Neural progenitor cell (in vitro differentiated cells): ENCODE measurements at regions not wholly inside any gene's neighbourhood (a gene's known extent, or its start where the extent isn't known, plus 50 kb on each side); places are given as distances from the start of the nearest gene placed in this dataset.
"Not testable (repeated sequence)": the region's sequence is repeated elsewhere in the genome, so short reads cannot be mapped to it uniquely, and the experiment has no call there.

Experiments used
- DNase-seq: peaks from one replicate; pipeline ENCODE4 v3.0.0-alpha.2; 2016; ENCODE audit warnings: low spot score
- H2AFZ ChIP-seq: fragments of 200-600 bp; sonication (generic); replicated peaks from 2 replicates; pipeline ENCODE4 v1.6.1; 2016; ENCODE audit warnings: antibody characterized with exemption
- H3F3A ChIP-seq: fragments of 200-600 bp; sonication (generic); 2 replicates; pipeline ENCODE4 v1.6.1; 2016; ENCODE audit warnings: antibody characterized with exemption, low read depth
- H3K27ac ChIP-seq: fragments of 200-600 bp; sonication (generic); 2 replicates; pipeline ENCODE4 v1.5.1; 2016; ENCODE audit warnings: mild to moderate bottlenecking
- H3K27me3 ChIP-seq: fragments of 200-600 bp; sonication (generic); 2 replicates; pipeline ENCODE4 v1.6.1; 2016; ENCODE audit warnings: mild to moderate bottlenecking, moderate library complexity
- H3K36me3 ChIP-seq: fragments of 200-600 bp; sonication (generic); 2 replicates; pipeline ENCODE4 v1.5.1; 2016
- H3K4me1 ChIP-seq: fragments of 200-600 bp; sonication (generic); 2 replicates; pipeline ENCODE4 v1.6.1; 2016; ENCODE audit warnings: mixed run types
- H3K4me2 ChIP-seq: fragments of 200-600 bp; sonication (generic); 2 replicates; pipeline ENCODE4 v1.6.1; 2016
- H3K4me3 ChIP-seq: fragments of 200-600 bp; sonication (generic); 2 replicates; pipeline ENCODE4 v1.5.1; 2016
- H3K79me2 ChIP-seq: fragments of 200-600 bp; sonication (generic); 2 replicates; pipeline ENCODE4 v1.6.1; 2016; ENCODE audit warnings: low read depth
- H3K9ac ChIP-seq: fragments of 200-600 bp; sonication (generic); 2 replicates; pipeline ENCODE4 v1.6.1; 2016
- H3K9me3 ChIP-seq: fragments of 200-600 bp; sonication (generic); 2 replicates; pipeline ENCODE4 v1.5.1; 2016; ENCODE audit warnings: low read depth
- H4K20me1 ChIP-seq: fragments of 200-600 bp; sonication (generic); 2 replicates; pipeline ENCODE4 v1.6.1; 2016; ENCODE audit warnings: low read depth
- H3K27ac Mint-ChIP-seq: 3 replicates; pipeline ENCODE4 v1.8.0; 2021; ENCODE audit warnings: mixed read lengths
- H3K27me3 Mint-ChIP-seq: 2 replicates; pipeline ENCODE4 v1.8.0; 2022; ENCODE audit warnings: low read depth, mild to moderate bottlenecking, inconsistent platforms, moderate library complexity, mixed read lengths; ENCODE audit not compliant: insufficient read depth
- H3K36me3 Mint-ChIP-seq: 3 replicates; pipeline ENCODE4 v1.8.0; 2021; ENCODE audit warnings: mixed read lengths
- H3K4me1 Mint-ChIP-seq: 3 replicates; pipeline ENCODE4 v1.8.0; 2021; ENCODE audit warnings: mixed read lengths
- H3K4me3 Mint-ChIP-seq: 3 replicates; pipeline ENCODE4 v1.8.0; 2021; ENCODE audit warnings: mild to moderate bottlenecking, moderate library complexity, mixed read lengths
- H3K9me3 Mint-ChIP-seq: 3 replicates; pipeline ENCODE4 v1.8.0; 2020; ENCODE audit warnings: mixed read lengths
- CTCF ChIP-seq: fragments of 200-600 bp; sonication (generic); IDR thresholded peaks from 2 replicates; pipeline ENCODE4 v1.5.1; 2017; ENCODE audit warnings: antibody characterized with exemption, mild to moderate bottlenecking
- EZH2 ChIP-seq: fragments of 200-600 bp; sonication (generic); IDR thresholded peaks from 2 replicates; pipeline ENCODE4 v1.6.1; 2017; ENCODE audit warnings: antibody characterized with exemption, mild to moderate bottlenecking, moderate library complexity
- EZH2phosphoT487 ChIP-seq: fragments of 200-600 bp; sonication (generic); IDR thresholded peaks from 2 replicates; pipeline ENCODE4 v1.6.1; 2017; ENCODE audit warnings: antibody characterized with exemption

DNA sequence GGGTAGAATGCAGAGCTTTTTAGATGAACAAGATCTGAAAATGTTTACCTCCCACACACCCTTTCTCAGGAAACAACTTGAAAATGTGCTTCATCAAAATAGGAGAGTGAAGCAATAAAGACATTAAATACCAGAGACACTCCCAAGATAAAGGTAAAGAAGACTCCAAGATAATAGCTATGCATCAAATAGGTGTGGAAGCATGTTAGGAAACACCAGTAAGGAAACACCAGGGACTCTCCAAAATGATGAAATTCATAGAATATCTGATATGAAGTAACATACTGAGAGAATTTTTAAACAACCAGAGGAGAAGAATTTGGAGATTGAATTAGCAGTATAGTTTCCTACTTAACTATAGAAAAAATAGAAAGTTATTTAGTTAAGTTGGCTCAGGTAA is 57.0 kb downstream of the OR10A6 start:
- H4K20me1 ChIP-seq: no peaks in the 10 kb centered on the region
- no peak overlapping the region for H3K27ac ChIP-seq
- no peak overlapping the region for H3K9ac ChIP-seq
- TF ChIP-seq CTCF (no peak), EZH2 (no peak), EZH2phosphoT487 (no peak)
- peaks cover 10% of the 10 kb centered on the region for H3K4me1 ChIP-seq
- H3F3A ChIP-seq: peaks cover 11% of the 10 kb centered on the region
- H3K36me3 Mint-ChIP-seq: no peaks in the 10 kb centered on the region
- H3K4me3 ChIP-seq: no peak overlapping the region
- H3K27ac Mint-ChIP-seq: no peak overlapping the region
- peaks cover 6% of the 10 kb centered on the region for H3K4me1 Mint-ChIP-seq
- H3K36me3 ChIP-seq: no peaks in the 10 kb centered on the region
- no peak overlapping the region for H3K4me3 Mint-ChIP-seq
- H3K27me3 Mint-ChIP-seq: no peaks in the 10 kb centered on the region
- no peak overlapping the region for H3K4me2 ChIP-seq
- no peaks in the 10 kb centered on the region for H3K27me3 ChIP-seq
- no peaks in the 10 kb centered on the region for H3K79me2 ChIP-seq
- H2AFZ ChIP-seq: no peak overlapping the region
- DNase-seq: no peak
- H3K9me3 ChIP-seq: peaks cover 7% of the 10 kb centered on the region
- peaks cover 7% of the 10 kb centered on the region for H3K9me3 Mint-ChIP-seq

GRCh38 chr11:7872890-7873289 is 58.2 kb downstream of the OR10A6 start:
- peaks cover 7% of the 10 kb centered on the region for H3K9me3 ChIP-seq
- no peak overlapping the region for H2AFZ ChIP-seq
- Mint-ChIP-seq H3K36me3 (no peaks in the 10 kb centered on the region), H3K27ac (no peak overlapping the region), H3K9me3 (peaks cover 12% of the 10 kb centered on the region), H3K4me3 (no peak overlapping the region), H3K4me1 (peaks cover 4% of the 10 kb centered on the region), H3K27me3 (no peaks in the 10 kb centered on the region)
- H3K36me3 ChIP-seq: no peaks in the 10 kb centered on the region
- no peak overlapping the region for H3K4me3 ChIP-seq
- H3K4me1 ChIP-seq: no peaks in the 10 kb centered on the region
- no peaks in the 10 kb centered on the region for H3K27me3 ChIP-seq
- no peak overlapping the region for H3K9ac ChIP-seq
- no peak for DNase-seq
- H3K4me2 ChIP-seq: no peak overlapping the region
- H3K27ac ChIP-seq: no peak overlapping the region
- no peaks in the 10 kb centered on the region for H3K79me2 ChIP-seq
- TF ChIP-seq CTCF: no peak
- no peak for TF ChIP-seq EZH2
- no peak for TF ChIP-seq EZH2phosphoT487
- no peaks in the 10 kb centered on the region for H3F3A ChIP-seq
- no peaks in the 10 kb centered on the region for H4K20me1 ChIP-seq

DNA sequence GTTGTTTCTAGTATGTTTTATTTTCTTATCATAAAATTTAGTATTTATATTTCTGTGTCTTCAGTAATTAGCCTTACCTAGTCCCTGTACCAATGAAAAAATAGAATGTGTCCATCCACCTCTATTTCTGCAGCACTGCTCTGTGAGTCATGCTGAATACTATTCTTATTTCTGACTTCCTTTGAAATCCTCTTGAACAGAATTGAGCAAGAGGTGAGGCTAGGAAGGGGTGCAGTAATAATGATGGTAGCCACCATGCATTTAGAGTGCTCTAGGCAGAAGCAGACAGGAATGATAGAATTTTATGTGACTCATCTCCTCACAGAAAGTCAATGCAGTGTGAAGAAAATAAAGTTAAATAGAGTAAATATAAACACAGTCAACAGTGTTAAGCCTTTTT is 60.0 kb downstream of the OR10A6 start:
- H3K27me3 Mint-ChIP-seq: no peaks in the 10 kb centered on the region
- peaks cover 12% of the 10 kb centered on the region for H3K9me3 Mint-ChIP-seq
- Histone ChIP-seq H2AFZ (no peak overlapping the region), H3K4me3 (no peak overlapping the region), H3F3A (no peaks in the 10 kb centered on the region), H3K27ac (no peak overlapping the region), H3K27me3 (no peaks in the 10 kb centered on the region), H3K9me3 (peaks cover 7% of the 10 kb centered on the region), H3K4me1 (no peaks in the 10 kb centered on the region), H3K36me3 (no peaks in the 10 kb centered on the region), H3K9ac (no peak overlapping the region), H4K20me1 (no peaks in the 10 kb centered on the region), H3K79me2 (no peaks in the 10 kb centered on the region), H3K4me2 (no peak overlapping the region)
- peaks cover 4% of the 10 kb centered on the region for H3K4me1 Mint-ChIP-seq
- no peak for DNase-seq
- H3K27ac Mint-ChIP-seq: no peak overlapping the region
- H3K36me3 Mint-ChIP-seq: peaks cover 2% of the 10 kb centered on the region
- no peak overlapping the region for H3K4me3 Mint-ChIP-seq
- TF ChIP-seq EZH2phosphoT487: no peak
- TF ChIP-seq CTCF: no peak
- no peak for TF ChIP-seq EZH2

DNA sequence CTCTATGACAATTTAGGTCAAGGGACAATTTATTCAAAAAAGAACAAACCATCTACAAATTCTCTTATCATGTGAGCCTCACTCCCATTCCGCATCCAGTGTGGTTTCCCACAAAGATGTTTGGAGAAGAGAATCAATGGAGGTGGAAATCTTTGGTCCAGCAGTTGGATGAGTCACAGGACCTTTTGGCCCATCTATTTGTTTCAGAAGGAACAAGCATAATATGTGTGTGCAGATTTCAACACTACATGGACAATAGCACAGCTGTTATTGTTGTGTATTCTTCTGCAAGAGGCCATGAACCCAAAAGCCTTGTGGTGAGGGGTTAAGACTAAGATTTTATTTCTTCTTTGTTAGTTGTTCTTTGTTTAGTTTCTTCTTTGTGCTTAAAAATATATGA is 61.6 kb downstream of the OR10A6 start:
- H3F3A ChIP-seq: no peaks in the 10 kb centered on the region
- no peaks in the 10 kb centered on the region for H3K27me3 ChIP-seq
- peaks cover 7% of the 10 kb centered on the region for H3K9me3 ChIP-seq
- H4K20me1 ChIP-seq: no peaks in the 10 kb centered on the region
- H2AFZ ChIP-seq: no peak overlapping the region
- H3K4me2 ChIP-seq: no peak overlapping the region
- Mint-ChIP-seq H3K27ac (no peak overlapping the region), H3K9me3 (peaks cover 12% of the 10 kb centered on the region), H3K4me3 (no peak overlapping the region), H3K27me3 (no peaks in the 10 kb centered on the region), H3K4me1 (peaks cover 4% of the 10 kb centered on the region), H3K36me3 (peaks cover 2% of the 10 kb centered on the region)
- no peaks in the 10 kb centered on the region for H3K36me3 ChIP-seq
- H3K4me1 ChIP-seq: no peaks in the 10 kb centered on the region
- no peak overlapping the region for H3K9ac ChIP-seq
- TF ChIP-seq EZH2phosphoT487 (no peak), EZH2 (no peak), CTCF (no peak)
- no peak overlapping the region for H3K27ac ChIP-seq
- H3K79me2 ChIP-seq: no peaks in the 10 kb centered on the region
- DNase-seq: no peak
- H3K4me3 ChIP-seq: no peak overlapping the region

- H3K36me3 ChIP-seq, H3F3A ChIP-seq, H3K9ac ChIP-seq, DNase-seq, H3K4me1 Mint-ChIP-seq, H3K79me2 ChIP-seq, H3K27ac ChIP-seq, H3K9me3 Mint-ChIP-seq, H3K4me1 ChIP-seq, H3K4me3 ChIP-seq, H3K36me3 Mint-ChIP-seq, H3K27me3 ChIP-seq, H3K27me3 Mint-ChIP-seq, H3K9me3 ChIP-seq, H4K20me1 ChIP-seq, H3K27ac Mint-ChIP-seq, H3K4me2 ChIP-seq, H3K4me3 Mint-ChIP-seq: not testable (repeated sequence)
- H2AFZ ChIP-seq: peak overlapping the region; percentile 76
These were observed 64.5 kb upstream of the OR5P2 start for GRCh38 chr11:7861292-7861691.
